Hippocampal formation (tissue), 2 donors: ENCODE measurements at regions not wholly inside any gene's neighbourhood (a gene's known extent, or its start where the extent isn't known, plus 50 kb on each side); places are given as distances from the start of the nearest gene placed in this dataset.
"Not testable (repeated sequence)": the region's sequence is repeated elsewhere in the genome, so short reads cannot be mapped to it uniquely, and the experiment has no call there.

Experiments used
- DNase-seq, 2 donors: peaks; one replicate each; lab custom pipeline; 2025; lab: John Stamatoyannopoulos, UW

DNA sequence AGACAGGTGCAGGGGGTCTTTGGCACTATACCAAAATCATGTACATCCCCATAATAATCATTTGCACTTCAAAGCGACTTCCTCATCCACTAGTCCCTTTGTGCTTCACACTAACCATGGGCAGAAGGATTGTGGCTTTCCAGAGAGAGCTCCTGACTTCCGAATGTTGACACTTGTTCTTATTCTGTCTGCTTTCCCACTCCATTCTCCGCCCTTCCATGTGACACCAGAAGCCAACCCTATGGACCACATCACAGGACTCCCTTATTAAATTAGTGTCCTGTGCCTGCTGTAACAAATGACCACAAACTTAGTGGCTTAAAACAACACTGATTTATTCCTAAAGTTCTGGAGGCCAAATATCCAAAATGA, 91.6 kb downstream of the CMC2 start:
- no peak for DNase-seq

GRCh38 chr16:80914379-80915078, 92.2 kb downstream of the CMC2 start:
- no peak for DNase-seq

- no peak for DNase-seq
Measured at GRCh38 chr16:80913397-80913796, 93.3 kb downstream of the CMC2 start.

- no peak for DNase-seq
Measured at GRCh38 chr16:80912651-80913050, 94.0 kb downstream of the CMC2 start.

- no peak for DNase-seq
Measured at GRCh38 chr16:80910434-80910833, 96.3 kb downstream of the CMC2 start.

DNA sequence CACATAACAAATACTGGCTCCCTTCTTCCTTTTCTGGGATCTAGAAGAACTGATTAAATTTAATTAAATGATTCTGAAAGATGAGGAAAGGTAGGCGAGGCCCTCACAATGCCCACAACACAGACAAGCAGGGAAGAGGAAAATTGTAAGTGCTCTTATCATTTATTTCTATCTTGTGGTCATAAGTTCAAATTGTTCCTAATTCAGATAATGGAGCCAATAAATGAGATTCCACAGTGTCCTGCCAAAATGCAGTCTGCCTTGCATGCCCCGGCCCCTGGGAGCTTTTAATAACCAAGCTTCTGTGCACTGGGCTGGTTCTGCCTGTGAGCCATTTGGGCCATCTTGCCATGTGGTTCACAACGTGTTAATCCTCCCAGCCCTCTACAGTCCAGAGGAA, 97.0 kb downstream of the CMC2 start:
- DNase-seq = no peak

DNA sequence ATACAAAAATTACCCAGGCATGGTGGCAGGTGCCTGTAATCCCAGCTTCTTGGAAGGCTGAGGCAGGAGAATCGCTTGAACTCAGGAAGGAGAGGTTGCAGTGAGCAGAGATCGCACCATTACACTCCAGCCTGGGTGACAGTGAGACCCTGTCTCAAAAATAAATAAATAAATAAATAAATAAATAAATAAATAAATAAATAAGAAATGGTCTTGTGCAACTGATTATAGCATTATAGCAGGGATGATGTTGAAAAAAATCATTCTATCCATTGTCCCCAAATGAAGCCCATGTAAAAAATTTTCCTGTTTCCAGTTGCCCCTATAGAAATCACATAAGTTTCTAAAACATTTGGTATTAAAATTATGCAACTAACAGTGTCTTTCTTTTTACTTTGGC, 100.5 kb downstream of the CMC2 start:
- not testable (repeated sequence) for DNase-seq

- DNase-seq = no peak
Measured at GRCh38 chr16:80903616-80904015, 99.2 kb upstream of the CDYL2 start.

- DNase-seq = no peak
Measured at GRCh38 chr16:80902306-80903110, 98.1 kb upstream of the CDYL2 start.

- no peak for DNase-seq
Measured at GRCh38 chr16:80900593-80900954, 96.2 kb upstream of the CDYL2 start.

- peak in 1 of 2 donors; percentile 12 for DNase-seq
Measured at GRCh38 chr16:80899809-80900592, 95.6 kb upstream of the CDYL2 start.

GRCh38 chr16:80896776-80897175, 92.4 kb upstream of the CDYL2 start:
- DNase-seq = no peak

- no peak for DNase-seq
Measured at GRCh38 chr16:80894091-80894490, 89.7 kb upstream of the CDYL2 start.

DNA sequence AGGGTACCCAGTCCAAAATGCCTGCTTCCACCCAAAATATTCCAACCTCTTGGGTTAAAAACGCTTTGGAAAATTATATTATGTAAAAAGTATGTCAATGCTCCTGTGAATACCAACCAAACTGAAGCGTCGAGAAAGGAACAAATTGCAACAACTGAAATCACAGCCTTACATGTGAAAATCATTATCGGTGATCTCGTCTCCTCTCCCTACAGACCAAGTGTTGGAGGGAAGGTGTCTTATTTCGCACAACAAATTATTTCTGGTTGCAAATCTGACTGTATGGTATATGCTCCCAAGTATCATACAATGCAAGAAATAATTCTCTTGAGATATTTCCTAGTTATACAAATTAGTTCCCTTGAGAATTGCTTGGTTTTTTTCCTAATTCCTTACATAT, 89.3 kb upstream of the CDYL2 start:
- no peak for DNase-seq

- DNase-seq = not testable (repeated sequence)
Measured at GRCh38 chr16:80892395-80892794, 88.0 kb upstream of the CDYL2 start.

DNA sequence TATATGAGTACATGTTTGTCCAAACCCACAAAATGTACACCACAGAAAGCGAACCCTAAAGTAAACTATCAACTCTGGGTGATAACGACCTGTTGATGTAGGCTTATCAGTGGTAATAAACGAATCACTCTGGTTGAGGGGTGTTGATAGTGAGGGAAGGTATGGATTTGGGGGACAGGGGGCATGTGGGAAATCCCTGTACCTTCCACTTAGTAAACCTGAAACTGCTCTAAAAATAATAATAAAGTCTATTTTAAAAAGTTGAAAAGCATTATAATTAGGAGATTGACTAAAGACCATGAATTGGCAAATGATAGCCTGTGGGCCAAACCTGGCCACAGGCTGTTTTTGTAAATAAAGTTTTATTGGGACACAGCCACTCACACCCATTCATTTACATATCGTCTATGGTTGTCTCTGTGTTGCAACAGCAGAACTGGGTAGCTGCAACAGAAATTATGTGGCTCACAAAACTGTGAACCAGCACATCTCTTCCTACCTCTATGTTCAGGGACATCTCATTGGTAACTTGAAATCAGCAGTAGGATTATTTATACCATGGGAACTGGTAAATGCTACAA, 85.5 kb upstream of the CDYL2 start:
- DNase-seq = no peak

DNA sequence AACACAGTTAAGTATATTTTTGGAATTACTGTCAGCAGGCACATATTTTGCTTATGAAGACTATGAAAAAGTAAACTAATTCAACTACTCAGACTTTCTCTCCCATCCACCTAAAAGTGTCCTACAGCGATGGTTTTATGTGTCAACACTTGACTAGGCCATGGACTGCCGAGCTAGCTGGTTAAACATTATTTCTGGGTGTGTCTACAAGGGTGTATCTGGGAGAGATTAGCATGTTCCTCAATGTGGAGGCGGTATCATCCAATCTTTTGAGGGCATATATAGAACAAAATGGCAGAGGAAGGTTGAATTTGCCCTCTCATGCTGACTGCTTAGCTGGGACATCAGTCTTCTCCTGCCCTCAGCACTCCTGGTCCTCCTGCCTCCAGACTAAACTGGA, 82.7 kb upstream of the CDYL2 start:
- no peak for DNase-seq

DNA sequence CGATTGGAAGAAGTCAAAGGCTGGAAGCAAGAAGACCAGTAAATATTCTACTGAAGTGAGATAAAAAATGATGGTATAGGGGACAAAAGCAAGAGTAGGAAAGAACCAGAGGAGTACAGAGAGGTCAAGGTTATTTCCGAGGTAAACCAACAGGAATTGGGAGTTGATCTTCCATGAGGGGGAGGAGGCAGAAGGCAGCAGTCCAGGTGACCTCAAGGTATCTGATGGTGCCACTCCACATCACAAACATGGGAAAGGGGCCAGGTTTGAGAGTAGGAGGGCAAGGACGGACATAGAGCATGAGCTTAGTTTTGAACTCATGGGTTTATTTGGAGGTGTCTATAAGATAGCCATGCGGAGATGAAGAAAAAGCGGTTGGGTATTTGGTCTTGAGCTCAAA, 79.4 kb upstream of the CDYL2 start:
- DNase-seq = no peak

DNA sequence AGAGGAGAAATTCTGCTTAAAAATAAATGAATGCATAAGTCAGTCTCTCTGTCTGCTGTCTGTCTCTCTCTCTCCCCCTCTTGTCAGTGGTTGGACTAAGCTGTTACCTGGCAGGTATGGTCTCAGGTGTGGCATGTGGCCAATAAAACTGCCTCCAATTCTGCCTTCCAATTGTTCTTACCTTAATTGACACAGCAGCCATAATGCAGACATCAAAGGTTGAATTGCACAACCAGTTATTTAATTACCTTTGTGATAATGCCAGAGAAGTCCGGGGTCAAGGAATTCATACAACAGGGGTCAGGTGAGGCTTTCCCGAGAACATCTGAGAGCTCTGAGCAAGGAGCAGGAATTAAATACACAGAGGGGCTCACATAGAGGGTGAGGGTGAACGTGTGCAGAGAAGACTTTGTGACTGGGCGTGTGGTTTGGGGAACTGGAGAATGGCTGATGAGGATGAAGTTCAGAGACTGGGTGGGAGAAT, 78.8 kb upstream of the CDYL2 start:
- no peak for DNase-seq

DNA sequence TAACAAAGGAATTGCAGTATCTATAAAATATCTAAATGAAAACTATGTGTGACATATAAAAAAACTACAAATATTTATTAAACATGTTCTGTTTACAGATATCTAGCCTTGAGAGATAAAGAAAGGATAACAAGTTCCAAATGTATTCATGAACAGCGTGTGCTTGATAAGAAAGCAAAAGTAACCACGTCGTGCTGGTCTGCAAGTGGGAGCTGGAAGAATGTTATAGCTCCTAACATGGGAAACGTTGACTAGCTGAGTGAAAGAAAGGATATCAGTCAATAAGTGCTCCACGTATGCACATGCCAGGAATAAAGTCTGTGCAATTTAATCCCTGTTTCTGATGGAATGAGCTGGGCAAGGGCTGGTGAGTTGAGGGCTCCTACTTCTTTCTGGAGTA, 71.2 kb upstream of the CDYL2 start:
- no peak for DNase-seq

DNA sequence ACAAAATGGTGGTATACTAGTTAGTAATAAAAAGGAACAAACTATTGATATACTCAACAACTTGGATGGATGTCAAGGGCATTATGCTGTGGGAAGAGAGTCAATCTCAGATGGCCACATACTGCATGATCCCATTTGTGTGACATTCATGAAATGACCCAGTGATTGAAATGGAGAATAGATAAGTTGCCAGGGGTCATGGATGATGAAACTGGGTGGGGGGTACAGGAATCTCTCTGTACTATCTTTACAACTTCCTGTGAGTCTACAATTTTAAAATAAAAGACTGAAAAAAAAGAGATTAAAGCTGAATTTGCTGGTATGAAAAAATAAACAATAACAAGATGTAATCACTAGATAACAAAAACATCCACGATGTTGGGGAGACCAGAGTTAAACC, 70.5 kb upstream of the CDYL2 start:
- DNase-seq = no peak

- DNase-seq = no peak
Measured at GRCh38 chr16:80862160-80862705, 57.8 kb upstream of the CDYL2 start.
